ENCODE measurements at regions not wholly inside any gene's neighbourhood (a gene's known extent, or its start where the extent isn't known, plus 50 kb on each side); places are given as distances from the start of the nearest gene placed in this dataset.

DNA sequence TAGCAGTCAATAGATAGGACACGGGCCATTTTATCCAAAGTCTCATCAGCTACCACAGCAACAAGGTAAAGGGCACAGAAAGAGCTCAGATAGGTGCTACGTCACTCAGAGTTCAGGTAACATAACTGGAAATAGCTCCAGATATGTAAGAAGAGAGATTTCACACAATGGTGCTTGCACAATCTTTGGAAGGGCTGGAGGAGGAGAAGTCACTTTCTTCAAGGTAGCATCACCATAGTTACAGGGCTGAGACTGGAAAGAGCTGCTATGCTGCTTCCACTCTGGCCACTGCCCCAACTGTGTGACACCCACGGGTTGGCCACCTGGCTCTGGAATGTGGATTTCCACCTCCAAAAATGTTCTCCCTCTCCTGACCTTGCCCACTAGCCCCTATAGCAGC lies 448.8 kb upstream of the THBS1 start:
- TF ChIP-seq EP300 (conservative IDR thresholded peaks at IDR 0.05; ENCODE audit: poor library complexity, severe bottlenecking) (no peak), MXI1 (conservative IDR thresholded peaks at IDR 0.05; ENCODE audit: poor library complexity, severe bottlenecking) (no peak)
- TF ChIP-seq, protein P1, sequence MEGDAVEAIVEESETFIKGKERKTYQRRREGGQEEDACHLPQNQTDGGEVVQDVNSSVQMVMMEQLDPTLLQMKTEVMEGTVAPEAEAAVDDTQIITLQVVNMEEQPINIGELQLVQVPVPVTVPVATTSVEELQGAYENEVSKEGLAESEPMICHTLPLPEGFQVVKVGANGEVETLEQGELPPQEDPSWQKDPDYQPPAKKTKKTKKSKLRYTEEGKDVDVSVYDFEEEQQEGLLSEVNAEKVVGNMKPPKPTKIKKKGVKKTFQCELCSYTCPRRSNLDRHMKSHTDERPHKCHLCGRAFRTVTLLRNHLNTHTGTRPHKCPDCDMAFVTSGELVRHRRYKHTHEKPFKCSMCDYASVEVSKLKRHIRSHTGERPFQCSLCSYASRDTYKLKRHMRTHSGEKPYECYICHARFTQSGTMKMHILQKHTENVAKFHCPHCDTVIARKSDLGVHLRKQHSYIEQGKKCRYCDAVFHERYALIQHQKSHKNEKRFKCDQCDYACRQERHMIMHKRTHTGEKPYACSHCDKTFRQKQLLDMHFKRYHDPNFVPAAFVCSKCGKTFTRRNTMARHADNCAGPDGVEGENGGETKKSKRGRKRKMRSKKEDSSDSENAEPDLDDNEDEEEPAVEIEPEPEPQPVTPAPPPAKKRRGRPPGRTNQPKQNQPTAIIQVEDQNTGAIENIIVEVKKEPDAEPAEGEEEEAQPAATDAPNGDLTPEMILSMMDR (IDR thresholded peaks at IDR 0.05; ENCODE audit: poor library complexity, severe bottlenecking): no peak
- TF ChIP-seq, protein P2, sequence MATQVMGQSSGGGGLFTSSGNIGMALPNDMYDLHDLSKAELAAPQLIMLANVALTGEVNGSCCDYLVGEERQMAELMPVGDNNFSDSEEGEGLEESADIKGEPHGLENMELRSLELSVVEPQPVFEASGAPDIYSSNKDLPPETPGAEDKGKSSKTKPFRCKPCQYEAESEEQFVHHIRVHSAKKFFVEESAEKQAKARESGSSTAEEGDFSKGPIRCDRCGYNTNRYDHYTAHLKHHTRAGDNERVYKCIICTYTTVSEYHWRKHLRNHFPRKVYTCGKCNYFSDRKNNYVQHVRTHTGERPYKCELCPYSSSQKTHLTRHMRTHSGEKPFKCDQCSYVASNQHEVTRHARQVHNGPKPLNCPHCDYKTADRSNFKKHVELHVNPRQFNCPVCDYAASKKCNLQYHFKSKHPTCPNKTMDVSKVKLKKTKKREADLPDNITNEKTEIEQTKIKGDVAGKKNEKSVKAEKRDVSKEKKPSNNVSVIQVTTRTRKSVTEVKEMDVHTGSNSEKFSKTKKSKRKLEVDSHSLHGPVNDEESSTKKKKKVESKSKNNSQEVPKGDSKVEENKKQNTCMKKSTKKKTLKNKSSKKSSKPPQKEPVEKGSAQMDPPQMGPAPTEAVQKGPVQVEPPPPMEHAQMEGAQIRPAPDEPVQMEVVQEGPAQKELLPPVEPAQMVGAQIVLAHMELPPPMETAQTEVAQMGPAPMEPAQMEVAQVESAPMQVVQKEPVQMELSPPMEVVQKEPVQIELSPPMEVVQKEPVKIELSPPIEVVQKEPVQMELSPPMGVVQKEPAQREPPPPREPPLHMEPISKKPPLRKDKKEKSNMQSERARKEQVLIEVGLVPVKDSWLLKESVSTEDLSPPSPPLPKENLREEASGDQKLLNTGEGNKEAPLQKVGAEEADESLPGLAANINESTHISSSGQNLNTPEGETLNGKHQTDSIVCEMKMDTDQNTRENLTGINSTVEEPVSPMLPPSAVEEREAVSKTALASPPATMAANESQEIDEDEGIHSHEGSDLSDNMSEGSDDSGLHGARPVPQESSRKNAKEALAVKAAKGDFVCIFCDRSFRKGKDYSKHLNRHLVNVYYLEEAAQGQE (IDR thresholded peaks at IDR 0.05; ENCODE audit: borderline replicate concordance): no peak
